ENCODE measurements at regions not wholly inside any gene's neighbourhood (a gene's known extent, or its start where the extent isn't known, plus 50 kb on each side); places are given as distances from the start of the nearest gene placed in this dataset.

DNA sequence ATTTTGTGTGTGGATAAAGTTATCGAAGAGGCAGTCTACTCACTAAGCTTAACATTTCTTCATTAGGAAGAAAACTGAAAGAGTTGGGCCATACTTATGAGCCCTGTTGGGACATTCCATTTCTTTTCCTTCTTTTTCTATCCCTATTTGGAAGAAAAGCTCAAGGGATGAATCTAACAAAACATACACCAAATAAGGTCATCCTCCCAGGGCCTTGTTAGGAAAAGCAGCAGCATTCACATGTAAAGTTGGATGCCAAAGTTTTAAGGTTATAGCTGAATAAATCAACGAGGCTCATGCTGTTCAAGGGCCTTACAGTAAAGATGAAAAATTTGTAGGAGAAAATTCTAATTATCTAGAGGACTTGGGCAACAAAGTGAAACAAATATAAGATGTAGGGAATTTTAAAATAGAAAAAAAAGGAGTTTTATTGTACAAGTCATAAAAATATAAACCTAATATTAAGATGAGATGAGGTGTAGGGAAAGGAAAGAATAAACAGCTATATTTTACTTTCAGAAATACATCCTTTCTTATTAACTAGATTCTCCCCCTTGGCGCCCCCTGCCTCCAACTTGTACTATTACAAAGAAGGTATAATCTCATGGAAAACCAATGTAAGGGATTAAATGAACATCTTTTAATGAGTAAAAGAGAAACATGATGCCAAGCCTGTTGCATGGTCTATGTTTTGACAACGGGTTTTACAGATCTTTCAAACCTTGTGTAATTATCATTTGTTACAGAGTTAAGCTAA lies 160.4 kb downstream of the PCDH20 start:
- TF ChIP-seq, protein P1, sequence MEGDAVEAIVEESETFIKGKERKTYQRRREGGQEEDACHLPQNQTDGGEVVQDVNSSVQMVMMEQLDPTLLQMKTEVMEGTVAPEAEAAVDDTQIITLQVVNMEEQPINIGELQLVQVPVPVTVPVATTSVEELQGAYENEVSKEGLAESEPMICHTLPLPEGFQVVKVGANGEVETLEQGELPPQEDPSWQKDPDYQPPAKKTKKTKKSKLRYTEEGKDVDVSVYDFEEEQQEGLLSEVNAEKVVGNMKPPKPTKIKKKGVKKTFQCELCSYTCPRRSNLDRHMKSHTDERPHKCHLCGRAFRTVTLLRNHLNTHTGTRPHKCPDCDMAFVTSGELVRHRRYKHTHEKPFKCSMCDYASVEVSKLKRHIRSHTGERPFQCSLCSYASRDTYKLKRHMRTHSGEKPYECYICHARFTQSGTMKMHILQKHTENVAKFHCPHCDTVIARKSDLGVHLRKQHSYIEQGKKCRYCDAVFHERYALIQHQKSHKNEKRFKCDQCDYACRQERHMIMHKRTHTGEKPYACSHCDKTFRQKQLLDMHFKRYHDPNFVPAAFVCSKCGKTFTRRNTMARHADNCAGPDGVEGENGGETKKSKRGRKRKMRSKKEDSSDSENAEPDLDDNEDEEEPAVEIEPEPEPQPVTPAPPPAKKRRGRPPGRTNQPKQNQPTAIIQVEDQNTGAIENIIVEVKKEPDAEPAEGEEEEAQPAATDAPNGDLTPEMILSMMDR (IDR thresholded peaks at IDR 0.05): no peak
- TF ChIP-seq POLR2A (IDR thresholded peaks at IDR 0.05) (no peak), POLR2AphosphoS5 (IDR thresholded peaks at IDR 0.05) (no peak)

All from transverse colon (tissue), 4 donors.